B cell (primary cell): ENCODE measurements at regions not wholly inside any gene's neighbourhood (a gene's known extent, or its start where the extent isn't known, plus 50 kb on each side); places are given as distances from the start of the nearest gene placed in this dataset.

Experiments
- ATAC-seq: fragments of 200-7000 bp; cut with Tn5 transposase; one replicate; pipeline ENCODE4 v1.10.0; 2021; ENCODE audit warnings: low read depth, mild to moderate bottlenecking, moderate number of reproducible peaks, moderate library complexity
- CTCF ChIA-PET: fragments of 350-600 bp; sonication (Branson Sonifier 250); formaldehyde crosslinking; loops from one replicate; lab custom pipeline; 2021; ENCODE audit warnings: antibody characterized with exemption, inconsistent platforms; lab: Charles Lee
- POLR2A ChIA-PET: fragments of 350-600 bp; sonication (Branson Sonifier 250); formaldehyde crosslinking; loops from one replicate; lab custom pipeline; 2021; ENCODE audit warnings: antibody characterized with exemption; lab: Charles Lee
- DNase-seq: peaks from one replicate; pipeline ENCODE4 v3.0.0; 2013
- H2AFZ ChIP-seq: 2 replicates; pipeline ENCODE4 v1.6.1; 2012; ENCODE audit warnings: mild to moderate bottlenecking, low read depth, low read length; ENCODE audit not compliant: insufficient read depth, poor library complexity, severe bottlenecking
- H3K27ac ChIP-seq, 2 donors: 1 replicate in 1 of 2; 2 replicates in 1 of 2; pipeline ENCODE4 v1.5.1; 2012 to 2013; ENCODE audit warnings: low read length in 2 of 2, mild to moderate bottlenecking in 2 of 2, moderate library complexity in 1 of 2
- H3K27me3 ChIP-seq, 4 experiments: fragments of 200-600 bp in 1 of 4; sonication (generic) in 1 of 4; replicated peaks in 1 of 4; 1 replicate in 2 of 4; 2 replicates in 2 of 4; pipeline versions ENCODE4 v1.6.1 to v1.7.0; 2013 to 2016; ENCODE audit warnings: low read length in 3 of 4, mild to moderate bottlenecking in 2 of 4, mixed read lengths in 1 of 4, moderate library complexity in 1 of 4; ENCODE audit not compliant: insufficient read depth in 4 of 4, control insufficient read depth in 3 of 4; ENCODE audit errors: control extremely low read depth in 1 of 4
- H3K36me3 ChIP-seq, 2 experiments: replicated peaks in 1 of 2; 1 replicate in 1 of 2; 2 replicates in 1 of 2; pipeline versions ENCODE4 v1.6.1 to v1.7.1; 2013; ENCODE audit warnings: low read length in 1 of 2; ENCODE audit not compliant: insufficient read depth in 2 of 2, control insufficient read depth in 1 of 2; ENCODE audit errors: control extremely low read depth in 1 of 2, extremely low read depth in 1 of 2
- H3K4me1 ChIP-seq, 2 donors: fragments of 200-600 bp in 1 of 2; sonication (generic) in 1 of 2; 1 replicate in 1 of 2; 2 replicates in 1 of 2; pipeline versions ENCODE4 v1.5.1 to v1.6.1; 2013 to 2017; ENCODE audit warnings: low read length in 2 of 2; ENCODE audit not compliant: control insufficient read depth in 2 of 2, insufficient read depth in 2 of 2
- H3K4me2 ChIP-seq: replicated peaks from 2 replicates; pipeline ENCODE3; 2012; ENCODE audit warnings: mild to moderate bottlenecking, low read depth, low read length; ENCODE audit not compliant: poor library complexity, severe bottlenecking
- H3K4me3 ChIP-seq, 5 experiments: fragments of 200-600 bp in 1 of 5; sonication (generic) in 1 of 5; 1 replicate in 3 of 5; 2 replicates in 2 of 5; pipeline versions ENCODE4 v1.5.1 to v1.7.0; 2011 to 2016; ENCODE audit warnings: low read length in 4 of 5, mild to moderate bottlenecking in 4 of 5, low read depth in 2 of 5, control low read depth in 1 of 5, moderate library complexity in 1 of 5; ENCODE audit not compliant: insufficient read depth in 1 of 5; ENCODE audit errors: control extremely low read depth in 1 of 5, extremely low read depth in 1 of 5
- H3K79me2 ChIP-seq: fragments of 200-600 bp; sonication (generic); one replicate; pipeline ENCODE4 v1.6.0; 2016; ENCODE audit warnings: low read length; ENCODE audit not compliant: control insufficient read depth, insufficient read depth
- H3K9ac ChIP-seq: fragments of 200-600 bp; sonication (generic); 2 replicates; pipeline ENCODE4 v1.6.1; 2017; ENCODE audit warnings: mild to moderate bottlenecking, low read length, moderate library complexity
- H3K9me3 ChIP-seq, 3 donors: one replicate each; pipeline versions ENCODE4 v1.6.1 to v1.7.1; 2013; ENCODE audit warnings: low read length in 2 of 3; ENCODE audit not compliant: control insufficient read depth in 2 of 3, insufficient read depth in 1 of 3; ENCODE audit errors: control extremely low read depth in 1 of 3
- H4K20me1 ChIP-seq: 2 replicates; pipeline ENCODE4 v1.6.0; 2012; ENCODE audit warnings: mild to moderate bottlenecking, low read length; ENCODE audit not compliant: insufficient read depth, control insufficient read depth, poor library complexity, severe bottlenecking
- H3K27ac Mint-ChIP-seq: one replicate; pipeline ENCODE4 v1.8.0; 2021; ENCODE audit warnings: mixed read lengths
- H3K27me3 Mint-ChIP-seq: one replicate; pipeline ENCODE4 v1.8.0; 2021; ENCODE audit warnings: mixed read lengths
- H3K4me1 Mint-ChIP-seq: one replicate; pipeline ENCODE4 v1.8.0; 2021; ENCODE audit warnings: mixed read lengths
- H3K4me3 Mint-ChIP-seq: one replicate; pipeline ENCODE4 v1.8.0; 2021; ENCODE audit warnings: mixed read lengths
- H3K9me3 Mint-ChIP-seq: one replicate; pipeline ENCODE4 v1.8.0; 2022; ENCODE audit warnings: mixed read lengths; ENCODE audit not compliant: insufficient read depth
- EZH2 ChIP-seq: IDR thresholded peaks from 2 replicates; pipeline ENCODE4 v1.6.1; 2012; ENCODE audit warnings: borderline replicate concordance, low read depth, mild to moderate bottlenecking, moderate library complexity, low read length; ENCODE audit not compliant: insufficient read depth, poor library complexity, severe bottlenecking
- WGBS: methylation state at CpG from one replicate; pipeline ENCODE4 v1.1.5; 2013; ENCODE audit warnings: missing lambda C conversion rate; ENCODE audit not compliant: insufficient coverage; 5-methylcytosine and 5-hydroxymethylcytosine counted together
- intact Hi-C: fragments of 100-400 bp; cut with micrococcal nuclease; formaldehyde crosslinking; loops from one replicate; pipeline ENCODE4 v1.10.0; 2022
- TF ChIP-seq, protein P1 (sequence below): fragments of 200-600 bp; IDR thresholded peaks from one replicate; pipeline ENCODE4 v1.8.0; 2022; ENCODE audit warnings: antibody characterized with exemption, mild to moderate bottlenecking

DNA sequence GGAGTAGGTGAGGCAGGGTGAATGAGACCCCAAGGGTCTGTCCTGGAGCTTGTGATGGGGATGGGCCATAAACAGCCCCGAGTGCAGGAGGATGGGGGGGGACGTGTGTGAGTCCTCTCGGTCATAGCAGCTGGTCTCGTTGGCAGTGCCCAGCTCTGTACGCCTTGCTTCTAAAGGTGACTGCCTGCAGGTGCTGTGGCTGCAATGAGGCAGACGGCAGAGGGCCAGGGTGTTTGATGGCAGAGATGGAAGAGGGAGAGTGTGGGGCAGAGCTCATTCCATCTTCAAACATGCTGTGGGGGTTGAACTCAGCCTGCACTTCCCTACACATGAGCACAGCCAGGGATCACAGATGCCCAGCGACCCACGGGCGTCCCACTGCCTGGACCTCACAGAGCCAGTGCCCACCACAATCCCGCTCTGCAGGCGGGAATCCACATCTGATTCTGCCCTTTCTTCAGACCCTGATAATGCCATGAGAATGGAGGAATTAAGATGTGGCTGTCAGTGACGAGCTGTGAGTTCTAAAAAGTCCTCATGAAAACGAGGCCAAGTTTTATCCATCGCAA, 123.3 kb upstream of the CDH4 start:
- no peak for ATAC-seq
- H3K27me3 Mint-ChIP-seq: no peaks in the 10 kb centered on the region
- H3K27ac Mint-ChIP-seq: no peak overlapping the region
- no peak overlapping the region for H3K4me3 Mint-ChIP-seq
- Histone ChIP-seq H3K4me3 (no peak overlapping the region), H4K20me1 (no peaks in the 10 kb centered on the region), H3K27ac (no peak overlapping the region), H2AFZ (no peak overlapping the region), H3K27me3 (no peaks in the 10 kb centered on the region), H3K79me2 (no peaks in the 10 kb centered on the region), H3K9me3 (peaks cover 0 to 18% (median 0%) of the 10 kb centered on the region in 3 donors), H3K9ac (no peak overlapping the region), H3K4me1 (no peaks in the 10 kb centered on the region), H3K4me2 (no peak overlapping the region), H3K36me3 (no peaks in the 10 kb centered on the region)
- intact Hi-C loops: no loop called here
- DNase-seq: no peak
- WGBS: 82% methylated on average over 9 of the region's 14 CpGs
- H3K4me1 Mint-ChIP-seq: no peaks in the 10 kb centered on the region
- no peaks in the 10 kb centered on the region for H3K9me3 Mint-ChIP-seq
- ChIA-PET CTCF (no interaction called here), POLR2A (no interaction called here)
- TF ChIP-seq, protein P1, sequence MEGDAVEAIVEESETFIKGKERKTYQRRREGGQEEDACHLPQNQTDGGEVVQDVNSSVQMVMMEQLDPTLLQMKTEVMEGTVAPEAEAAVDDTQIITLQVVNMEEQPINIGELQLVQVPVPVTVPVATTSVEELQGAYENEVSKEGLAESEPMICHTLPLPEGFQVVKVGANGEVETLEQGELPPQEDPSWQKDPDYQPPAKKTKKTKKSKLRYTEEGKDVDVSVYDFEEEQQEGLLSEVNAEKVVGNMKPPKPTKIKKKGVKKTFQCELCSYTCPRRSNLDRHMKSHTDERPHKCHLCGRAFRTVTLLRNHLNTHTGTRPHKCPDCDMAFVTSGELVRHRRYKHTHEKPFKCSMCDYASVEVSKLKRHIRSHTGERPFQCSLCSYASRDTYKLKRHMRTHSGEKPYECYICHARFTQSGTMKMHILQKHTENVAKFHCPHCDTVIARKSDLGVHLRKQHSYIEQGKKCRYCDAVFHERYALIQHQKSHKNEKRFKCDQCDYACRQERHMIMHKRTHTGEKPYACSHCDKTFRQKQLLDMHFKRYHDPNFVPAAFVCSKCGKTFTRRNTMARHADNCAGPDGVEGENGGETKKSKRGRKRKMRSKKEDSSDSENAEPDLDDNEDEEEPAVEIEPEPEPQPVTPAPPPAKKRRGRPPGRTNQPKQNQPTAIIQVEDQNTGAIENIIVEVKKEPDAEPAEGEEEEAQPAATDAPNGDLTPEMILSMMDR: no peak
- no peak for TF ChIP-seq EZH2

DNA sequence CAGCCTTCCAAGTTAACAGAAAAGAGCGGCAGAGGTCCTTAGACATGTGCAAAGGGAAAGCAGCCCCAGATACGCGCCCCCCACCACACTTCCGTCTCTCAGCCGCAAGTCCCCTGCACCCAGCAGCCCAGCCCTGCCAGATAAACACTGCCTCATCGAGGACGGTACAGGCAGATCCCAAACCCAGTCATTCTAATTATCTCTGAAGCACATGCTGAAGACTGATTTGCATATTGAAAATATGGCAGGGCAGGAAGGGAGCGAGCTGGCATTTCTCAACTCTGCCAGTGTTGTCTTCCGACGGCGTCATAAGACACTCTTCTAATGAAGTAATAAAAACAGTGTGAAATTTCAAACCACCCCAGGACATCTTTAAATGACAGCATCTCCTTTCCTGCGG, 122.8 kb upstream of the CDH4 start:
- TF ChIP-seq, protein P1: no peak
- no peak for TF ChIP-seq EZH2
- WGBS: 20% methylated on average over 7 of the region's 12 CpGs
- Mint-ChIP-seq H3K4me3 (no peak overlapping the region), H3K4me1 (no peaks in the 10 kb centered on the region), H3K27ac (no peak overlapping the region), H3K9me3 (no peaks in the 10 kb centered on the region), H3K27me3 (no peaks in the 10 kb centered on the region)
- Histone ChIP-seq H3K9ac (no peak overlapping the region), H3K27me3 (no peaks in the 10 kb centered on the region), H2AFZ (no peak overlapping the region), H3K79me2 (no peaks in the 10 kb centered on the region), H3K36me3 (no peaks in the 10 kb centered on the region), H4K20me1 (no peaks in the 10 kb centered on the region), H3K9me3 (peaks cover 0 to 18% (median 0%) of the 10 kb centered on the region in 3 donors), H3K4me3 (no peak overlapping the region), H3K4me1 (no peaks in the 10 kb centered on the region), H3K27ac (no peak overlapping the region), H3K4me2 (no peak overlapping the region)
- POLR2A ChIA-PET: no interaction called here
- ATAC-seq (no peak), DNase-seq (no peak)
- intact Hi-C loops: no loop called here
- CTCF ChIA-PET: no interaction called here
